GM12891 (cell line): ENCODE measurements at regions not wholly inside any gene's neighbourhood (a gene's known extent, or its start where the extent isn't known, plus 50 kb on each side); places are given as distances from the start of the nearest gene placed in this dataset.

ENCODE experiments used
- DNase-seq: peaks from one replicate; pipeline ENCODE4 v3.0.0; 2011; ENCODE audit warnings: low spot score; ENCODE audit not compliant: insufficient read length
- FAIRE-seq: peaks from 2 replicates; lab custom pipeline; 2011; peaks lifted over from hg19 to GRCh38; lab: Jason Lieb, UNC
- PAX5 ChIP-seq: IDR thresholded peaks from 2 replicates; pipeline ENCODE4 v1.6.1; 2011; ENCODE audit warnings: low read length, moderate library complexity, mild to moderate bottlenecking; ENCODE audit not compliant: insufficient read depth, severe bottlenecking
- POLR2A ChIP-seq: IDR thresholded peaks from 2 replicates; pipeline ENCODE4 v1.6.1; 2011; ENCODE audit warnings: low read depth, low read length, control low read depth
- POLR2AphosphoS5 ChIP-seq: IDR thresholded peaks from 2 replicates; pipeline ENCODE4 v1.6.1; 2011; ENCODE audit warnings: low read depth, low read length, control low read depth
- POU2F2 ChIP-seq: IDR thresholded peaks from 2 replicates; pipeline ENCODE4 v1.6.1; 2011; ENCODE audit warnings: low read depth, mild to moderate bottlenecking, control low read depth, low read length, moderate library complexity
- SPI1 ChIP-seq: IDR thresholded peaks from 2 replicates; pipeline ENCODE4 v1.6.1; 2011; ENCODE audit warnings: low read depth, low read length, control low read depth
- TAF1 ChIP-seq: IDR thresholded peaks from 2 replicates; pipeline ENCODE4 v1.6.1; 2011; ENCODE audit warnings: low read depth, low read length, control low read depth

- DNase-seq (no peak), FAIRE-seq (no peak)
- TF ChIP-seq SPI1 (no peak), TAF1 (no peak), PAX5 (no peak), POLR2AphosphoS5 (no peak), POU2F2 (no peak), POLR2A (no peak)
Measured at GRCh38 chr22:27331526-27332281, 469.9 kb downstream of the MN1 start.

GRCh38 chr22:27335102-27335660, 466.4 kb downstream of the MN1 start:
- FAIRE-seq = no peak
- TF ChIP-seq POU2F2 (no peak), SPI1 (no peak), TAF1 (no peak), POLR2AphosphoS5 (no peak), POLR2A (no peak), PAX5 (no peak)
- no peak for DNase-seq

- FAIRE-seq = no peak
Measured at GRCh38 chr22:27336151-27337090, 465.1 kb downstream of the MN1 start.

GRCh38 chr22:27337676-27338075, 463.9 kb downstream of the MN1 start:
- TF ChIP-seq POLR2A (no peak), SPI1 (no peak)
- FAIRE-seq = no peak

More at GRCh38 chr22:27336151-27337090, 465.1 kb downstream of the MN1 start:
- TF ChIP-seq POLR2A = no peak
- DNase-seq = no peak

GRCh38 chr22:27340047-27340446, 461.5 kb downstream of the MN1 start:
- FAIRE-seq = no peak
- TF ChIP-seq SPI1 = no peak
- TF ChIP-seq POLR2A = no peak
- TF ChIP-seq PAX5 = no peak
- TF ChIP-seq TAF1 = no peak
- TF ChIP-seq POLR2AphosphoS5 = no peak
- TF ChIP-seq POU2F2 = no peak

More at GRCh38 chr22:27337676-27338075, 463.9 kb downstream of the MN1 start:
- no peak for DNase-seq

GRCh38 chr22:27344546-27344945, 457.0 kb downstream of the MN1 start:
- DNase-seq = no peak
- no peak for FAIRE-seq
- TF ChIP-seq TAF1 (no peak), POLR2A (no peak), PAX5 (no peak), POU2F2 (no peak), SPI1 (no peak), POLR2AphosphoS5 (no peak)

More at GRCh38 chr22:27340047-27340446, 461.5 kb downstream of the MN1 start:
- no peak for DNase-seq

- TF ChIP-seq POLR2AphosphoS5 (no peak), POLR2A (no peak), PAX5 (no peak), TAF1 (no peak), POU2F2 (no peak), SPI1 (no peak)
- DNase-seq = no peak
- no peak for FAIRE-seq
Measured at GRCh38 chr22:27345691-27346090, 455.9 kb downstream of the MN1 start.

- DNase-seq = no peak
- FAIRE-seq = no peak
- TF ChIP-seq PAX5 (no peak), SPI1 (no peak), POLR2AphosphoS5 (no peak), POLR2A (no peak), TAF1 (no peak), POU2F2 (no peak)
Measured at GRCh38 chr22:27347951-27348350, 453.6 kb downstream of the MN1 start.

GRCh38 chr22:27348634-27349033, 452.9 kb downstream of the MN1 start:
- TF ChIP-seq SPI1 (no peak), POU2F2 (no peak), POLR2A (no peak), POLR2AphosphoS5 (no peak), PAX5 (no peak), TAF1 (no peak)
- DNase-seq = no peak
- FAIRE-seq = no peak
